OCI-LY3 (cell line): ENCODE measurements at regions not wholly inside any gene's neighbourhood (a gene's known extent, or its start where the extent isn't known, plus 50 kb on each side); places are given as distances from the start of the nearest gene placed in this dataset.

Experiments used
- EZH2phosphoT487 ChIP-seq: fragments of 200-600 bp; shearing (Covaris generic); IDR thresholded peaks from 2 replicates; pipeline ENCODE4 v1.6.1; 2018; ENCODE audit warnings: antibody characterized with exemption, mixed run types, low read depth
- TF ChIP-seq, protein P1 (sequence below): fragments of 200-600, 300-600 bp; sonication (generic); IDR thresholded peaks from 2 replicates; pipeline ENCODE4 v1.5.1; 2014; ENCODE audit warnings: antibody characterized with exemption, low read length, low read depth

DNA sequence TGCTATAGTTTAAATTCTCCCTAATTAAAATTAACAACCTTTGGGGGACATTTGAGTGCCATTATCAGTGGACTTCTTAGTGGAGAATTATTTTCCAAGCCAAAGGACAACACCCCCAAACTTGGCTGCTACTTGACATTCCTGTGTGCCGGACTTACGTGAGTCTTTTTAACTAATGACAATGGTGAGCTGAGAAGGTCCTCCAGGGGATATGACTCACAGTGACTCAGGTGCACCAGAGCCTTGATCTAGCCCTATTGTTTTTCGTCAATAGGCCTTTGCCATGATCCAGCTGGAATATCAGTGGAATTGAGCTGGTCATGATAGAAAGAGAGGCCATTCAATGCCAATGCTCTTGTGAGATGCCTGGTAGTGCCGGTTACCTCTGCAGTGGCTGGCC is 118.1 kb upstream of the CXCR4 start:
- TF ChIP-seq, protein P1, sequence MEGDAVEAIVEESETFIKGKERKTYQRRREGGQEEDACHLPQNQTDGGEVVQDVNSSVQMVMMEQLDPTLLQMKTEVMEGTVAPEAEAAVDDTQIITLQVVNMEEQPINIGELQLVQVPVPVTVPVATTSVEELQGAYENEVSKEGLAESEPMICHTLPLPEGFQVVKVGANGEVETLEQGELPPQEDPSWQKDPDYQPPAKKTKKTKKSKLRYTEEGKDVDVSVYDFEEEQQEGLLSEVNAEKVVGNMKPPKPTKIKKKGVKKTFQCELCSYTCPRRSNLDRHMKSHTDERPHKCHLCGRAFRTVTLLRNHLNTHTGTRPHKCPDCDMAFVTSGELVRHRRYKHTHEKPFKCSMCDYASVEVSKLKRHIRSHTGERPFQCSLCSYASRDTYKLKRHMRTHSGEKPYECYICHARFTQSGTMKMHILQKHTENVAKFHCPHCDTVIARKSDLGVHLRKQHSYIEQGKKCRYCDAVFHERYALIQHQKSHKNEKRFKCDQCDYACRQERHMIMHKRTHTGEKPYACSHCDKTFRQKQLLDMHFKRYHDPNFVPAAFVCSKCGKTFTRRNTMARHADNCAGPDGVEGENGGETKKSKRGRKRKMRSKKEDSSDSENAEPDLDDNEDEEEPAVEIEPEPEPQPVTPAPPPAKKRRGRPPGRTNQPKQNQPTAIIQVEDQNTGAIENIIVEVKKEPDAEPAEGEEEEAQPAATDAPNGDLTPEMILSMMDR: no peak
- TF ChIP-seq EZH2phosphoT487: no peak
